SK-N-SH (cell line): ENCODE measurements at regions not wholly inside any gene's neighbourhood (a gene's known extent, or its start where the extent isn't known, plus 50 kb on each side); places are given as distances from the start of the nearest gene placed in this dataset.
A peak's percentile ranks its signal among the peaks of the same experiment; 100 is the strongest.
"Not testable (repeated sequence)": the region's sequence is repeated elsewhere in the genome, so short reads cannot be mapped to it uniquely, and the experiment has no call there.

ENCODE experiments used
- CTCF ChIA-PET: fragments of 300-600, 350-600 bp; formaldehyde crosslinking; extraction: SDS; loops from one replicate; lab custom pipeline; 2021; lab: Yijun Ruan, JAX
- POLR2A ChIA-PET: fragments of 350-600 bp; sonication (Branson Sonifier 250); formaldehyde crosslinking; extraction: SDS; loops from one replicate; lab custom pipeline; 2020; ENCODE audit warnings: antibody characterized with exemption, inconsistent platforms; lab: Yijun Ruan, JAX
- DNase-seq: peaks from one replicate; pipeline ENCODE4 v3.0.0; 2012
- H2AFZ ChIP-seq: fragments of 200-600 bp; sonication (generic); 2 replicates; pipeline ENCODE4 v1.8.1; 2016; ENCODE audit warnings: antibody characterized with exemption, mild to moderate bottlenecking, low read depth
- H3F3A ChIP-seq: fragments of 200-600 bp; sonication (generic); replicated peaks from 2 replicates; pipeline ENCODE3; 2016; ENCODE audit warnings: antibody characterized with exemption, mild to moderate bottlenecking; ENCODE audit not compliant: insufficient read depth
- H3K27ac ChIP-seq, 2 experiments: fragments of 200-500 bp in 1 of 2; fragments of 200-600 bp in 1 of 2; sonication (Bioruptor generic) in 1 of 2; sonication (generic), shearing (Covaris generic) in 1 of 2; 2 replicates each; pipeline versions ENCODE4 v1.5.1 to v1.6.1; 2014 to 2016; ENCODE audit warnings: low read depth in 2 of 2, inconsistent platforms in 1 of 2, low read length in 1 of 2, mild to moderate bottlenecking in 1 of 2, mixed read lengths in 1 of 2
- H3K27me3 ChIP-seq: fragments of 200-600 bp; sonication (generic), shearing (Covaris generic); 2 replicates; pipeline ENCODE4 v1.6.1; 2016; ENCODE audit warnings: mixed run types; ENCODE audit not compliant: insufficient read depth
- H3K36me3 ChIP-seq, 2 experiments: fragments of 200-500 bp in 1 of 2; fragments of 200-600 bp in 1 of 2; sonication (Bioruptor generic) in 1 of 2; sonication (generic) in 1 of 2; replicated peaks in 1 of 2; 2 replicates each; pipeline versions ENCODE3 to v1.5.1; 2014 to 2016; ENCODE audit warnings: low read length in 1 of 2, mild to moderate bottlenecking in 1 of 2; ENCODE audit not compliant: insufficient read depth in 2 of 2, control insufficient read depth in 1 of 2
- H3K4me1 ChIP-seq, 2 experiments: fragments of 200-500 bp in 1 of 2; fragments of 200-600 bp in 1 of 2; sonication (Bioruptor generic) in 1 of 2; sonication (generic), shearing (Covaris generic) in 1 of 2; 2 replicates each; pipeline versions ENCODE4 v1.5.1 to v1.6.1; 2014 to 2016; ENCODE audit warnings: low read depth in 1 of 2, low read length in 1 of 2, mixed run types in 1 of 2; ENCODE audit not compliant: insufficient read depth in 2 of 2, control insufficient read depth in 1 of 2
- H3K4me2 ChIP-seq: fragments of 200-600 bp; sonication (generic), shearing (Covaris generic); 2 replicates; pipeline ENCODE4 v1.6.1; 2017; ENCODE audit warnings: mixed run types
- H3K4me3 ChIP-seq, 2 experiments: fragments of 200-500 bp in 1 of 2; fragments of 200-600 bp in 1 of 2; sonication (Bioruptor generic) in 1 of 2; sonication (generic), shearing (Covaris generic) in 1 of 2; 2 replicates each; pipeline versions ENCODE4 v1.5.1 to v1.8.1; 2014 to 2016; ENCODE audit warnings: low read depth in 2 of 2, inconsistent platforms in 1 of 2, low read length in 1 of 2, mild to moderate bottlenecking in 1 of 2, mixed read lengths in 1 of 2, moderate library complexity in 1 of 2
- H3K79me2 ChIP-seq: fragments of 200-600 bp; sonication (generic); 2 replicates; pipeline ENCODE4 v1.8.1; 2017; ENCODE audit warnings: mild to moderate bottlenecking; ENCODE audit not compliant: insufficient read depth
- H3K9ac ChIP-seq: fragments of 200-600 bp; sonication (generic); 2 replicates; pipeline ENCODE4 v1.6.1; 2017; ENCODE audit warnings: mixed run types
- H3K9me2 ChIP-seq: fragments of 200-600 bp; sonication (generic); 2 replicates; pipeline ENCODE4 v1.6.1; 2017; ENCODE audit warnings: mixed run types
- H3K9me3 ChIP-seq: fragments of 200-600 bp; sonication (generic); 2 replicates; pipeline ENCODE4 v1.6.1; 2017; ENCODE audit warnings: mixed run types, mild to moderate bottlenecking, moderate library complexity
- H4K20me1 ChIP-seq: fragments of 200-600 bp; sonication (generic); 2 replicates; pipeline ENCODE4 v1.6.1; 2017; ENCODE audit warnings: mild to moderate bottlenecking, mixed run types; ENCODE audit not compliant: insufficient read depth
- CHD2 ChIP-seq: fragments of 150-350 bp; IDR thresholded peaks from 2 replicates; pipeline ENCODE4 v1.6.1; 2018; ENCODE audit warnings: low read length; ENCODE audit not compliant: partially characterized antibody
- EZH2phosphoT487 ChIP-seq: fragments of 200-600 bp; sonication (generic); IDR thresholded peaks from 2 replicates; pipeline ENCODE4 v1.6.1; 2017; ENCODE audit warnings: low read depth, mixed run types, mild to moderate bottlenecking, antibody characterized with exemption, moderate library complexity, borderline replicate concordance
- FOXJ3 ChIP-seq: sonication (generic); formaldehyde crosslinking; IDR thresholded peaks from 2 replicates; pipeline ENCODE4 v1.5.1; 2020; ENCODE audit warnings: mild to moderate bottlenecking, missing genetic modification reagents
- GATA2 ChIP-seq: sonication (generic); formaldehyde crosslinking; IDR thresholded peaks from 2 replicates; pipeline ENCODE4 v1.5.0; 2020; ENCODE audit warnings: mild to moderate bottlenecking, missing genetic modification reagents
- RXRA ChIP-seq: IDR thresholded peaks from 2 replicates; pipeline ENCODE4 v1.4.0; 2012; ENCODE audit warnings: low read depth, mild to moderate bottlenecking, borderline replicate concordance
- SIN3A ChIP-seq: IDR thresholded peaks from 2 replicates; pipeline ENCODE4 v1.6.1; 2012; ENCODE audit warnings: low read depth, mild to moderate bottlenecking, low read length, moderate library complexity, borderline replicate concordance
- SMC3 ChIP-seq: IDR thresholded peaks from 2 replicates; pipeline ENCODE4 v1.6.1; 2012; ENCODE audit warnings: low read depth, low read length, improper control_type of control experiment
- WGBS: methylation state at CpG from one replicate; pipeline ENCODE4 v1.1.6; 2017; ENCODE audit warnings: low lambda C conversion rate; 5-methylcytosine and 5-hydroxymethylcytosine counted together
- TF ChIP-seq, protein P1 (sequence below): IDR thresholded peaks from 2 replicates; pipeline ENCODE4; 2012
- TF ChIP-seq, protein P2 (sequence below): fragments of 150-350 bp; IDR thresholded peaks from 2 replicates; pipeline ENCODE4 v1.6.1; 2017; ENCODE audit warnings: antibody characterized with exemption, low read length, low read depth, borderline replicate concordance
- TF ChIP-seq, protein P3 (sequence below): IDR thresholded peaks from 2 replicates; pipeline ENCODE4 v1.6.1; 2012; ENCODE audit warnings: mild to moderate bottlenecking, low read depth, low read length, moderate library complexity

DNA sequence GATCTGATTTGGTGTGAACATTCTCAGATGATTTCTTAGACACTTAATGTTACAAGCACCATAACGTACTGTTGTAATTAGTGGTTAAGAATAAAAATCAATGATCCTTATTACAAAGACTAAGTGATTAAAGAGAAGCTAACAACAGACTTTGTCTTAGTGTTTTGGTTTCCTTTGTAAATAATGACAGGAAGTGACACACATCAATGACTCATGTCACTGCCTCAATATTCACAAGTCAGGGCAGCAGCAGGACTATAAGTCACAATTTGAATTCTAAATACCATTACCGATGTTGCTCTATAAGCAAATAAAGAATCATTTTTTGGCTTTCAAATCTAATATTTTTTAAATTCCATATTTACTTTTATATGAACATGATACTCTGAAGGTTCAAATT is 115.8 kb upstream of the FAT4 start:
- Histone ChIP-seq H3K4me3 (no peak overlapping the region), H3F3A (no peaks in the 10 kb centered on the region), H3K9ac (no peak overlapping the region), H2AFZ (0 out of 2 replicates have a peak overlapping the region, but pooled peaks have one; percentile 46), H3K4me2 (no peak overlapping the region), H4K20me1 (no peaks in the 10 kb centered on the region), H3K79me2 (no peaks in the 10 kb centered on the region), H3K36me3 (no peaks in the 10 kb centered on the region), H3K9me2 (no peaks in the 10 kb centered on the region), H3K27ac (no peak overlapping the region), H3K9me3 (no peaks in the 10 kb centered on the region), H3K4me1 (peaks cover 0 to under 1% of the 10 kb centered on the region in 2 experiments; a peak in 1 of 4 replicates), H3K27me3 (no peaks in the 10 kb centered on the region)
- ChIA-PET CTCF (no interaction called here), POLR2A (no interaction called here)
- 88% methylated on average over 2 of the region's 2 CpGs for WGBS
- TF ChIP-seq SIN3A (no peak), RXRA (no peak), CHD2 (no peak), EZH2phosphoT487 (no peak), GATA2 (CRISPR knock-in tag) (no peak), FOXJ3 (CRISPR knock-in tag) (no peak), SMC3 (no peak)
- TF ChIP-seq, protein P1, sequence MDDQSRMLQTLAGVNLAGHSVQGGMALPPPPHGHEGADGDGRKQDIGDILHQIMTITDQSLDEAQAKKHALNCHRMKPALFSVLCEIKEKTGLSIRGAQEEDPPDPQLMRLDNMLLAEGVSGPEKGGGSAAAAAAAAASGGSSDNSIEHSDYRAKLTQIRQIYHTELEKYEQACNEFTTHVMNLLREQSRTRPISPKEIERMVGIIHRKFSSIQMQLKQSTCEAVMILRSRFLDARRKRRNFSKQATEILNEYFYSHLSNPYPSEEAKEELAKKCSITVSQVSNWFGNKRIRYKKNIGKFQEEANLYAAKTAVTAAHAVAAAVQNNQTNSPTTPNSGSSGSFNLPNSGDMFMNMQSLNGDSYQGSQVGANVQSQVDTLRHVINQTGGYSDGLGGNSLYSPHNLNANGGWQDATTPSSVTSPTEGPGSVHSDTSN, result no peak
- TF ChIP-seq, protein P2, sequence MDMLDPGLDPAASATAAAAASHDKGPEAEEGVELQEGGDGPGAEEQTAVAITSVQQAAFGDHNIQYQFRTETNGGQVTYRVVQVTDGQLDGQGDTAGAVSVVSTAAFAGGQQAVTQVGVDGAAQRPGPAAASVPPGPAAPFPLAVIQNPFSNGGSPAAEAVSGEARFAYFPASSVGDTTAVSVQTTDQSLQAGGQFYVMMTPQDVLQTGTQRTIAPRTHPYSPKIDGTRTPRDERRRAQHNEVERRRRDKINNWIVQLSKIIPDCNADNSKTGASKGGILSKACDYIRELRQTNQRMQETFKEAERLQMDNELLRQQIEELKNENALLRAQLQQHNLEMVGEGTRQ, result no peak
- TF ChIP-seq, protein P3, sequence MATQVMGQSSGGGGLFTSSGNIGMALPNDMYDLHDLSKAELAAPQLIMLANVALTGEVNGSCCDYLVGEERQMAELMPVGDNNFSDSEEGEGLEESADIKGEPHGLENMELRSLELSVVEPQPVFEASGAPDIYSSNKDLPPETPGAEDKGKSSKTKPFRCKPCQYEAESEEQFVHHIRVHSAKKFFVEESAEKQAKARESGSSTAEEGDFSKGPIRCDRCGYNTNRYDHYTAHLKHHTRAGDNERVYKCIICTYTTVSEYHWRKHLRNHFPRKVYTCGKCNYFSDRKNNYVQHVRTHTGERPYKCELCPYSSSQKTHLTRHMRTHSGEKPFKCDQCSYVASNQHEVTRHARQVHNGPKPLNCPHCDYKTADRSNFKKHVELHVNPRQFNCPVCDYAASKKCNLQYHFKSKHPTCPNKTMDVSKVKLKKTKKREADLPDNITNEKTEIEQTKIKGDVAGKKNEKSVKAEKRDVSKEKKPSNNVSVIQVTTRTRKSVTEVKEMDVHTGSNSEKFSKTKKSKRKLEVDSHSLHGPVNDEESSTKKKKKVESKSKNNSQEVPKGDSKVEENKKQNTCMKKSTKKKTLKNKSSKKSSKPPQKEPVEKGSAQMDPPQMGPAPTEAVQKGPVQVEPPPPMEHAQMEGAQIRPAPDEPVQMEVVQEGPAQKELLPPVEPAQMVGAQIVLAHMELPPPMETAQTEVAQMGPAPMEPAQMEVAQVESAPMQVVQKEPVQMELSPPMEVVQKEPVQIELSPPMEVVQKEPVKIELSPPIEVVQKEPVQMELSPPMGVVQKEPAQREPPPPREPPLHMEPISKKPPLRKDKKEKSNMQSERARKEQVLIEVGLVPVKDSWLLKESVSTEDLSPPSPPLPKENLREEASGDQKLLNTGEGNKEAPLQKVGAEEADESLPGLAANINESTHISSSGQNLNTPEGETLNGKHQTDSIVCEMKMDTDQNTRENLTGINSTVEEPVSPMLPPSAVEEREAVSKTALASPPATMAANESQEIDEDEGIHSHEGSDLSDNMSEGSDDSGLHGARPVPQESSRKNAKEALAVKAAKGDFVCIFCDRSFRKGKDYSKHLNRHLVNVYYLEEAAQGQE, result no peak
- DNase-seq, result no peak

DNA sequence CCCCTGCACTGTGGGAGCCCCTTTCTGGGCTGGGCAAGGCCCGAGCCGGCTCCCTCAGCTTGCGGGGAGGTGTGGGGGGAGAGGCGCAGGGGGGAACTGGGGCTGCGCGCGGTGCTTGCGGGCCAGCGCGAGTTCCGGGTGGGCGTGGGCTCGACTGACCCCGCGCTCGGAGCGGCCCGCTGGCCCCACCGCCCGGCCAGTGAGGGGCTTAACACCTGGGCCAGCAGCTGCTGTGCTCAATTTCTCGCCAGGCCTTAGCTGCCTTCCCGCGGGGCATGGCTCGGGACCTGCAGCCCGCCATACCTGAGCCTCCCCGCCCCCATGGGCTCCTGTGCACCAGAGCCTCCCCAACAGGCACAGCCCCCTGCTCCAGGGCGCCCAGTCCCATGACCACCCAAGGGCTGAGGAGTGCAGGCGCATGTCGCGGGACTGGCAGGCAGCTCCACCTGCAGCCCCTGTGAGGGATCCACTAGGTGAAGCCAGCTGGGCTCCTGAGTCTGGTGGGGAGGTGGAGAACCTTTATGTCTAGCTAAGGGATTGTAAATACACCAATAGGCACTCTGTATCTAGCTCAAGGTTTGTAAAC is 122.8 kb upstream of the FAT4 start:
- H3K27me3 ChIP-seq, H4K20me1 ChIP-seq, H3K9me2 ChIP-seq, H3K36me3 ChIP-seq, H3K9me3 ChIP-seq, H3K27ac ChIP-seq, H2AFZ ChIP-seq, H3K4me2 ChIP-seq, DNase-seq, H3K9ac ChIP-seq, H3K79me2 ChIP-seq, CTCF ChIA-PET, POLR2A ChIA-PET, H3K4me3 ChIP-seq: not testable (repeated sequence)
- peaks cover 13% of the 10 kb centered on the region for H3F3A ChIP-seq
- H3K4me1 ChIP-seq, result peaks cover 0 to 18% of the 10 kb centered on the region in 2 experiments; a peak in 1 of 4 replicates
- WGBS, result no CpG with 5 or more reads among the region's 30 CpGs
